T-helper 17 cell (primary cell): ENCODE measurements at regions not wholly inside any gene's neighbourhood (a gene's known extent, or its start where the extent isn't known, plus 50 kb on each side); places are given as distances from the start of the nearest gene placed in this dataset.
"Not testable (repeated sequence)": the region's sequence is repeated elsewhere in the genome, so short reads cannot be mapped to it uniquely, and the experiment has no call there.

Experiments used
- ATAC-seq: fragments of 150-1000 bp; cut with Tn5 transposase; 2 replicates; pipeline ENCODE4 v1.10.0; 2021; ENCODE audit warnings: mild to moderate bottlenecking, moderate library complexity
- DNase-seq, 3 donors: peaks; one replicate each; pipeline versions ENCODE4 v3.0.0 to v3.0.0-alpha.2; 2020 to 2021
- H3K9me3 ChIP-seq: one replicate; pipeline ENCODE4 v1.7.0; 2013; ENCODE audit warnings: low read length, mild to moderate bottlenecking; ENCODE audit not compliant: control insufficient read depth, poor library complexity, severe bottlenecking
- H3K27ac Mint-ChIP-seq: one replicate; pipeline ENCODE4 v1.8.0; 2022; ENCODE audit warnings: mild to moderate bottlenecking, moderate library complexity, mixed read lengths
- H3K27me3 Mint-ChIP-seq: one replicate; pipeline ENCODE4 v1.8.0; 2022; ENCODE audit warnings: mixed read lengths
- H3K36me3 Mint-ChIP-seq: one replicate; pipeline ENCODE4 v1.8.0; 2022; ENCODE audit warnings: low read depth, mixed read lengths
- H3K4me1 Mint-ChIP-seq: one replicate; pipeline ENCODE4 v1.8.0; 2022; ENCODE audit warnings: mild to moderate bottlenecking, mixed read lengths
- H3K4me3 Mint-ChIP-seq: one replicate; pipeline ENCODE4 v1.8.0; 2022; ENCODE audit warnings: mild to moderate bottlenecking, moderate library complexity, mixed read lengths

GRCh38 chr5:166270712-166271111, 2020.7 kb upstream of the WWC1 start:
- H3K27ac Mint-ChIP-seq: no peak overlapping the region
- H3K4me1 Mint-ChIP-seq: no peaks in the 10 kb centered on the region
- ATAC-seq (no peak), DNase-seq (no peak)
- H3K4me3 Mint-ChIP-seq: no peak overlapping the region
- no peaks in the 10 kb centered on the region for H3K36me3 Mint-ChIP-seq
- H3K9me3 ChIP-seq: no peaks in the 10 kb centered on the region
- H3K27me3 Mint-ChIP-seq: no peaks in the 10 kb centered on the region

DNA sequence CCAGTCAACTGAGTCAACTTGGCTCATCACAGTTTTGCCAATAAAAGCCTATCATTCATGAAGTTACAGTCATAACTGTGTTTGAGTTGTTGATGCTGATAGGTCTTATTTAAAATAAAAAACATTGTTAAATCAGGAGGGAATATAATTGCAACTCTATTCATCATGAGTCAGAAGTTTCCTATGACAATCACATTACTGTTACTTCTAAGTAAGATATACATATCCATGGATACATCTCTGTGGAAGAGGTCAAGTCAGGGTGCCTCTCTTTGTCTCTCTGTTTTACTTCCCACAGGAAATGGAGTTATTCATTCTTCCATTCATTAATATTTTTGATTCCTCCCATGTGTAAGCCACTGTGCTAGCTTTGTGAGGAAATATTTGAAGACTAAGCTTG, 2015.4 kb upstream of the WWC1 start:
- Mint-ChIP-seq H3K36me3 (no peaks in the 10 kb centered on the region), H3K27me3 (no peaks in the 10 kb centered on the region), H3K27ac (no peak overlapping the region), H3K4me3 (no peak overlapping the region), H3K4me1 (no peaks in the 10 kb centered on the region)
- ATAC-seq (no peak), DNase-seq (no peak)
- H3K9me3 ChIP-seq: no peaks in the 10 kb centered on the region

GRCh38 chr5:166279828-166280227, 2011.6 kb upstream of the WWC1 start:
- ATAC-seq: no peak
- no peak overlapping the region for H3K27ac Mint-ChIP-seq
- no peaks in the 10 kb centered on the region for H3K9me3 ChIP-seq
- H3K27me3 Mint-ChIP-seq: no peaks in the 10 kb centered on the region
- DNase-seq: no peak
- no peaks in the 10 kb centered on the region for H3K4me1 Mint-ChIP-seq
- H3K4me3 Mint-ChIP-seq: no peak overlapping the region
- no peaks in the 10 kb centered on the region for H3K36me3 Mint-ChIP-seq

GRCh38 chr5:166281433-166281832, 2010.0 kb upstream of the WWC1 start:
- no peak for DNase-seq
- H3K9me3 ChIP-seq: no peaks in the 10 kb centered on the region
- ATAC-seq: no peak
- no peaks in the 10 kb centered on the region for H3K36me3 Mint-ChIP-seq
- H3K27ac Mint-ChIP-seq: no peak overlapping the region
- H3K4me1 Mint-ChIP-seq: no peaks in the 10 kb centered on the region
- H3K27me3 Mint-ChIP-seq: no peaks in the 10 kb centered on the region
- H3K4me3 Mint-ChIP-seq: no peak overlapping the region

GRCh38 chr5:166282939-166283338, 2008.5 kb upstream of the WWC1 start:
- ATAC-seq (no peak), DNase-seq (no peak)
- Mint-ChIP-seq H3K4me3 (no peak overlapping the region), H3K27me3 (no peaks in the 10 kb centered on the region), H3K27ac (no peak overlapping the region), H3K36me3 (no peaks in the 10 kb centered on the region), H3K4me1 (no peaks in the 10 kb centered on the region)
- H3K9me3 ChIP-seq: no peaks in the 10 kb centered on the region

- Mint-ChIP-seq H3K4me3 (no peak overlapping the region), H3K27ac (no peak overlapping the region), H3K36me3 (no peaks in the 10 kb centered on the region), H3K4me1 (no peaks in the 10 kb centered on the region), H3K27me3 (no peaks in the 10 kb centered on the region)
- ATAC-seq: no peak
- H3K9me3 ChIP-seq: peaks cover 4% of the 10 kb centered on the region
- no peak for DNase-seq
Observed at GRCh38 chr5:166285361-166285760, 2006.1 kb upstream of the WWC1 start.

GRCh38 chr5:166286832-166287231, 2004.6 kb upstream of the WWC1 start:
- Mint-ChIP-seq H3K27ac (no peak overlapping the region), H3K4me1 (no peaks in the 10 kb centered on the region), H3K36me3 (no peaks in the 10 kb centered on the region), H3K27me3 (no peaks in the 10 kb centered on the region), H3K4me3 (no peak overlapping the region)
- H3K9me3 ChIP-seq: peaks cover 4% of the 10 kb centered on the region
- DNase-seq (no peak), ATAC-seq (no peak)

- H3K27ac Mint-ChIP-seq: no peak overlapping the region
- no peak for DNase-seq
Observed at GRCh38 chr5:166287866-166288265, 2003.6 kb upstream of the WWC1 start.

DNA sequence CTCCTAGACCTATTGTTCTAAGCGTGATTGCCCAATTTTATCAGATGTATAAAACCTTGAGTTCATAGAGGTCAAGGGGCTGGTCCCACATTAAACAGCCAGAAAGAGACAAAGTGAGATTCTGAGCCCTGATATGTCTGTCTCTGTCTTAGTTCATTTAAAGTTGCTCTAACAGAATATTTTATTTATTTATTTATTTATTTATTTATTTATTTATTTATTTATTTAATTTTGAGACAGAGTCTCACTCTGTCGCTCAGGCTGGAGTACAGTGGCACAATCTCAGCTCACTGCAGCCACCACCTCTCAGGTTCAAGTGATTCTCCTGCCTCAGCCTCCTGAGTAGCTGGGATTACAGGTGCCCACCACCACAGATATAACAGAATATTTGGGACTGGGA, 1999.6 kb upstream of the WWC1 start:
- H3K4me3 Mint-ChIP-seq: not testable (repeated sequence)

More at GRCh38 chr5:166287866-166288265, 2003.6 kb upstream of the WWC1 start:
- H3K9me3 ChIP-seq: peaks cover 4% of the 10 kb centered on the region
- no peak for ATAC-seq
- Mint-ChIP-seq H3K36me3 (no peaks in the 10 kb centered on the region), H3K27me3 (no peaks in the 10 kb centered on the region), H3K4me1 (no peaks in the 10 kb centered on the region), H3K4me3 (no peak overlapping the region)

GRCh38 chr5:166293892-166294291, 1997.6 kb upstream of the WWC1 start:
- H3K4me3 Mint-ChIP-seq: no peak overlapping the region
- DNase-seq: no peak
- H3K4me1 Mint-ChIP-seq: no peaks in the 10 kb centered on the region
- H3K27ac Mint-ChIP-seq: no peak overlapping the region
- H3K27me3 Mint-ChIP-seq: no peaks in the 10 kb centered on the region
- H3K9me3 ChIP-seq: peaks cover 4% of the 10 kb centered on the region
- no peak for ATAC-seq
- H3K36me3 Mint-ChIP-seq: no peaks in the 10 kb centered on the region

More for the DNA sequence above, 1999.6 kb upstream of the WWC1 start:
- H3K27ac Mint-ChIP-seq, H3K9me3 ChIP-seq, H3K36me3 Mint-ChIP-seq, ATAC-seq, H3K27me3 Mint-ChIP-seq, DNase-seq, H3K4me1 Mint-ChIP-seq: not testable (repeated sequence)

DNA sequence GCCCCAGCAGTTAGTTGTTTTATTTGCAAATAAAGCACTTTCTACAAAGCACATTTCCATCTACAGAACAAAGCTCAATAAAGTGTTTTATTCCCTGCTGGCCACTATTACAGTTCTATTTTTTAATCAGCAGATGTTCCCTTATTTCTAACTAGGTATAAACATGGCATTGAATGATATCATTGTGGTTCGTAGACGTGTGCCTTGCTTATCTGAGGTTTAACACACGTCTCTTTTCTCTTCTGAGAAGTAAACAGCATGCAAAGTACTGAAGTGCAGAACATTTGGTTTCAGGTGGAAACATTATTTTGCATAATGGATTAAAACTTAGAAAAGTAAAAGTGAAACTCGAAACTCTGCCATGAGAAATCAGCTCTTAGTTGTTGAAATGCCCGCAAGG, 1989.3 kb upstream of the WWC1 start:
- H3K4me3 Mint-ChIP-seq: no peak overlapping the region
- H3K4me1 Mint-ChIP-seq: no peaks in the 10 kb centered on the region
- H3K27me3 Mint-ChIP-seq: no peaks in the 10 kb centered on the region
- no peaks in the 10 kb centered on the region for H3K9me3 ChIP-seq
- no peaks in the 10 kb centered on the region for H3K36me3 Mint-ChIP-seq
- no peak overlapping the region for H3K27ac Mint-ChIP-seq
- ATAC-seq (no peak), DNase-seq (no peak)

GRCh38 chr5:166317425-166317824, 1974.0 kb upstream of the WWC1 start:
- Mint-ChIP-seq H3K4me1 (no peaks in the 10 kb centered on the region), H3K4me3 (no peak overlapping the region), H3K27me3 (no peaks in the 10 kb centered on the region), H3K36me3 (no peaks in the 10 kb centered on the region), H3K27ac (no peak overlapping the region)
- H3K9me3 ChIP-seq: no peaks in the 10 kb centered on the region
- ATAC-seq: no peak
- DNase-seq: no peak

- H3K9me3 ChIP-seq: no peaks in the 10 kb centered on the region
- Mint-ChIP-seq H3K27ac (no peak overlapping the region), H3K36me3 (no peaks in the 10 kb centered on the region), H3K4me3 (no peak overlapping the region), H3K4me1 (no peaks in the 10 kb centered on the region), H3K27me3 (no peaks in the 10 kb centered on the region)
- ATAC-seq (no peak), DNase-seq (no peak)
Observed at GRCh38 chr5:166320920-166321480, 1970.4 kb upstream of the WWC1 start.

- no peak overlapping the region for H3K4me3 Mint-ChIP-seq
- ATAC-seq (no peak), DNase-seq (no peak)
- no peak overlapping the region for H3K27ac Mint-ChIP-seq
- H3K27me3 Mint-ChIP-seq: no peaks in the 10 kb centered on the region
- no peaks in the 10 kb centered on the region for H3K36me3 Mint-ChIP-seq
- no peaks in the 10 kb centered on the region for H3K4me1 Mint-ChIP-seq
- H3K9me3 ChIP-seq: no peaks in the 10 kb centered on the region
Observed at GRCh38 chr5:166324372-166324771, 1967.1 kb upstream of the WWC1 start.
